ENCODE measurements at regions not wholly inside any gene's neighbourhood (a gene's known extent, or its start where the extent isn't known, plus 50 kb on each side); places are given as distances from the start of the nearest gene placed in this dataset.

- TF ChIP-seq CTCF (conservative IDR thresholded peaks at IDR 0.05; ENCODE audit: low read depth, low read length) (no peak), EZH2 (IDR thresholded peaks at IDR 0.05; ENCODE audit: low read length, unreplicated experiment) (no peak), EZH2phosphoT487 (IDR thresholded peaks at IDR 0.05; ENCODE audit: borderline replicate concordance, low read length) (no peak)
Observed at GRCh38 chr5:2531318-2531717, 220.2 kb downstream of the IRX2 start.
